GM12891 (cell line): ENCODE measurements at regions not wholly inside any gene's neighbourhood (a gene's known extent, or its start where the extent isn't known, plus 50 kb on each side); places are given as distances from the start of the nearest gene placed in this dataset.

ENCODE experiments used
- POLR2A ChIP-seq: IDR thresholded peaks from 2 replicates; pipeline ENCODE4 v1.6.1; 2011; ENCODE audit warnings: low read depth, low read length, control low read depth
- POLR2AphosphoS5 ChIP-seq: IDR thresholded peaks from 2 replicates; pipeline ENCODE4 v1.6.1; 2011; ENCODE audit warnings: low read depth, low read length, control low read depth
- POU2F2 ChIP-seq: IDR thresholded peaks from 2 replicates; pipeline ENCODE4 v1.6.1; 2011; ENCODE audit warnings: low read depth, mild to moderate bottlenecking, control low read depth, low read length, moderate library complexity
- TAF1 ChIP-seq: IDR thresholded peaks from 2 replicates; pipeline ENCODE4 v1.6.1; 2011; ENCODE audit warnings: low read depth, low read length, control low read depth

GRCh38 chr21:38619992-38620479 is 121.8 kb upstream of the ERG start:
- TF ChIP-seq POLR2A = no peak
- no peak for TF ChIP-seq POLR2AphosphoS5
- no peak for TF ChIP-seq TAF1
- no peak for TF ChIP-seq POU2F2
